ENCODE measurements at regions not wholly inside any gene's neighbourhood (a gene's known extent, or its start where the extent isn't known, plus 50 kb on each side); places are given as distances from the start of the nearest gene placed in this dataset.

- no peaks in the 10 kb centered on the region for H3K4me1 ChIP-seq
- intact Hi-C loops (cut with DNase I; ENCODE audit: low total_unique reads) = no loop called here
- no peaks in the 10 kb centered on the region for H3K36me3 ChIP-seq
- TF ChIP-seq, protein P1, sequence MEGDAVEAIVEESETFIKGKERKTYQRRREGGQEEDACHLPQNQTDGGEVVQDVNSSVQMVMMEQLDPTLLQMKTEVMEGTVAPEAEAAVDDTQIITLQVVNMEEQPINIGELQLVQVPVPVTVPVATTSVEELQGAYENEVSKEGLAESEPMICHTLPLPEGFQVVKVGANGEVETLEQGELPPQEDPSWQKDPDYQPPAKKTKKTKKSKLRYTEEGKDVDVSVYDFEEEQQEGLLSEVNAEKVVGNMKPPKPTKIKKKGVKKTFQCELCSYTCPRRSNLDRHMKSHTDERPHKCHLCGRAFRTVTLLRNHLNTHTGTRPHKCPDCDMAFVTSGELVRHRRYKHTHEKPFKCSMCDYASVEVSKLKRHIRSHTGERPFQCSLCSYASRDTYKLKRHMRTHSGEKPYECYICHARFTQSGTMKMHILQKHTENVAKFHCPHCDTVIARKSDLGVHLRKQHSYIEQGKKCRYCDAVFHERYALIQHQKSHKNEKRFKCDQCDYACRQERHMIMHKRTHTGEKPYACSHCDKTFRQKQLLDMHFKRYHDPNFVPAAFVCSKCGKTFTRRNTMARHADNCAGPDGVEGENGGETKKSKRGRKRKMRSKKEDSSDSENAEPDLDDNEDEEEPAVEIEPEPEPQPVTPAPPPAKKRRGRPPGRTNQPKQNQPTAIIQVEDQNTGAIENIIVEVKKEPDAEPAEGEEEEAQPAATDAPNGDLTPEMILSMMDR (IDR thresholded peaks at IDR 0.05 in 8 of 11, conservative IDR thresholded peaks at IDR 0.05 in 3 of 11) = no peak
- TF ChIP-seq POLR2A (IDR thresholded peaks at IDR 0.05) (no peak), POLR2AphosphoS5 (IDR thresholded peaks at IDR 0.05) (no peak)
- DNase-seq = no peak
- H3K9me3 ChIP-seq = no peaks in the 10 kb centered on the region
- H3K4me3 ChIP-seq = no peak overlapping the region
- peaks cover 0 to 9% (median 0%) of the 10 kb centered on the region in 7 donors for H3K27me3 ChIP-seq (replicated peaks in 1 of 7)
- no peak overlapping the region for H3K27ac ChIP-seq
- 67 to 87% (median 74%) methylated on average over 3 of the region's 3 CpGs for WGBS, 5 donors
Observed at GRCh38 chr11:71125150-71125549, 127.2 kb downstream of the SHANK2 start.

DNA sequence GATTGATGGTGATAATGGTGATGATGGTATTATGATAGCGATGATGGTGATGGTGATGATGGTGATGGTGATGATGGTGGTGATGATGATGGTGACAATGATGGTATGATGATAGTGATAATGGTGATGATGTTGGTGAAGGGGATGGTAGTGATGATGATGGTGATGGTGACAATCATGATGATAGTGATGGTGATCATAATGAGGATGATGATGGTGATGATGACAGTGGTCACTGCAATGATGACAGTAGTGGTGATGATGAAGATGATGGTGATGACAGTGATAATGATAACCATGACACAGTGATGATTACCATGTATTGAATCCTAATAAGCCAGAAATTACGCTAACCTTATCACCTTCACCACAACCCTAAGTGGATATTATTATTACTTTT, 128.2 kb downstream of the SHANK2 start:
- intact Hi-C loops (cut with DNase I; ENCODE audit: low total_unique reads) = no loop called here
- TF ChIP-seq POLR2A (IDR thresholded peaks at IDR 0.05) (no peak), POLR2AphosphoS5 (IDR thresholded peaks at IDR 0.05) (no peak)
- TF ChIP-seq, protein P1 (IDR thresholded peaks at IDR 0.05 in 8 of 11, conservative IDR thresholded peaks at IDR 0.05 in 3 of 11) = no peak
- 81 to 96% (median 92%) methylated on average over 2 of the region's 2 CpGs for WGBS, 5 donors
- H3K4me1 ChIP-seq = no peaks in the 10 kb centered on the region
- peaks cover 0 to 11% (median 0%) of the 10 kb centered on the region in 7 donors for H3K27me3 ChIP-seq (replicated peaks in 1 of 7)
- H3K27ac ChIP-seq = no peak overlapping the region
- no peaks in the 10 kb centered on the region for H3K9me3 ChIP-seq
- H3K36me3 ChIP-seq = no peaks in the 10 kb centered on the region
- no peak overlapping the region for H3K4me3 ChIP-seq
- DNase-seq = no peak

DNA sequence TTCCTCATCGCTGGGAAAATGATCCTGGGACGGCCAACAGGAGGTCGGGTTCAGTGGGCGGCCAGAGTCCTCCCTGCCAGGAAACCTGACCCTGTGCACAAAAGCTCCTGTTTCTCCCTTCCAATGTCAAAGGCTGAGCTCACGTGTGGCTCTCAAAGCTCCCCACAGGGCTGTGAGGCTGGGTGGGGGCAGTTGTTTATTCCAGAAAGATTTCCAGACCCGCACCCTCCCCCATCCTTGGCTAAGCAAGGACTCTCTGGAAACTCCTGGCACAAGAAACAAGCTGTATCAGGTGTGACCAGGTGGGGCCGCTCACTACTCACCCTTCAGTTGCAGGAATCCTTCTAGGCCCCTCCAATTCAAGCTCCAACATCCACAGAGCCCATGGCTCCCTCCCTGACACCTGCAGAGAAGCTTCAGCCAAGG, 131.9 kb downstream of the SHANK2 start:
- H3K4me1 ChIP-seq = no peaks in the 10 kb centered on the region
- intact Hi-C loops (cut with DNase I; ENCODE audit: low total_unique reads) = no loop called here
- no peaks in the 10 kb centered on the region for H3K9me3 ChIP-seq
- TF ChIP-seq, protein P1 (IDR thresholded peaks at IDR 0.05 in 8 of 11, conservative IDR thresholded peaks at IDR 0.05 in 3 of 11) = no peak
- TF ChIP-seq POLR2AphosphoS5 (IDR thresholded peaks at IDR 0.05) = no peak
- no peak for TF ChIP-seq POLR2A (IDR thresholded peaks at IDR 0.05)
- 25 to 32% (median 29%) methylated on average over 6 to 7 of the region's 7 CpGs for WGBS, 5 donors
- no peaks in the 10 kb centered on the region for H3K36me3 ChIP-seq
- DNase-seq = peak; percentile 52
- no peak overlapping the region for H3K4me3 ChIP-seq
- peaks cover 0 to 33% (median 0%) of the 10 kb centered on the region in 7 donors for H3K27me3 ChIP-seq (replicated peaks in 1 of 7)
- no peak overlapping the region for H3K27ac ChIP-seq

DNA sequence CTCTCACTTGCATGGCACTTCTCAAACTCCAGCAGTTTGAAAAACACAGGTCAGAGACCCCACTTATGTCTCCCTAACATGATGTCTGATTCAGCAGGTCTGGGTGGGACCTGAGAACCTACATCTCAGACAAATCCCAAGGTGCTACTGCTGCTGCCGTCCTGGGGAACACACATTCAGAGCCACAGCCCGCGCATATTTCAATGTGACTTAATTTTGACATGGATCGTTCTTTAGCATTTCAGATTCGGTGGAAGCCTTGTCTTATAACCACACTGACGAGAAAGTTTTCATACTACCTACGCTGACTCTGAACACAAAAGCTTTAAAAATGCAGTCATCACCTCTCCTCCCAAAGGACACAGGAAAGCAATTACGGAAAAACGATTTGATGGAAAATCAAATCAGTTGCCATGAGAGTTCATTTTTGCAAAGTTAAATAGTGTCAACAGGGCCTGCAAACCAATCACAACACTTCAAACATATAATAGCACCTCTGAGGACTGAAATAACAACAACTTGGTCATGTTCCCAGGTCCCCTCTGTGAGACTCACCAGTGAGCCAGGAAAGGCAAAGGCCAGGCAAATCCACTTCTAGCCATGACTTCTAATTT, 132.6 kb downstream of the SHANK2 start:
- Histone ChIP-seq H3K9me3 (no peaks in the 10 kb centered on the region), H3K36me3 (no peaks in the 10 kb centered on the region), H3K27me3 (replicated peaks in 1 of 7) (peaks cover 0 to 41% (median 0%) of the 10 kb centered on the region in 7 donors), H3K4me1 (no peaks in the 10 kb centered on the region), H3K4me3 (no peak overlapping the region), H3K27ac (no peak overlapping the region)
- peak; percentile 4 for DNase-seq
- 85 to 93% (median 87%) methylated on average over 9 of the region's 9 CpGs for WGBS, 5 donors
- intact Hi-C loops (cut with DNase I; ENCODE audit: low total_unique reads) = no loop called here
- TF ChIP-seq POLR2A (IDR thresholded peaks at IDR 0.05) (no peak), POLR2AphosphoS5 (IDR thresholded peaks at IDR 0.05) (no peak)
- TF ChIP-seq, protein P1 (IDR thresholded peaks at IDR 0.05 in 8 of 11, conservative IDR thresholded peaks at IDR 0.05 in 3 of 11) = no peak
